Islet of Langerhans (tissue), 1 donor: ENCODE measurements at regions not wholly inside any gene's neighbourhood (a gene's known extent, or its start where the extent isn't known, plus 50 kb on each side); places are given as distances from the start of the nearest gene placed in this dataset.
"Not testable (repeated sequence)": the region's sequence is repeated elsewhere in the genome, so short reads cannot be mapped to it uniquely, and the experiment has no call there.

Experiments
- FAIRE-seq: peaks from one replicate; lab custom pipeline; 2011; peaks lifted over from hg19 to GRCh38; lab: Jason Lieb, UNC

DNA sequence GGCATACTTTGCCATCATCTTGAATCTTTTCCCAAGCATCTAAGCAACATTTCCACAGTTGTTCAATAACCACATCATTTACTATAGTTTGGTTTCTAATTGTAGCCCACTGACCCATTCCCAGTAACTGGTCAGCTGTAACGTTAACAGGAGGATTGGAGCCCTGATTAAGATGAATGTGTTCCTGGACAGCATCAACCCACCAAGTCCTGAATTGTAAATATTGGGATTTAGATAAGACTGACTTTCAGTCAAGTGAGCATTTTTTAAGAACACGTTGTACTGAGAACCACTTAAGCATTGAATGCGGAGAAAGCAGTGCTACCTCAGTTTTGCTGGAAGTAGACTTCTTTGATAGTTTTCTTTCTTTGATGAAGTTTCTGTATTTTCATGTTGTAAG, 53.3 kb upstream of the ARL4D start:
- not testable (repeated sequence) for FAIRE-seq

DNA sequence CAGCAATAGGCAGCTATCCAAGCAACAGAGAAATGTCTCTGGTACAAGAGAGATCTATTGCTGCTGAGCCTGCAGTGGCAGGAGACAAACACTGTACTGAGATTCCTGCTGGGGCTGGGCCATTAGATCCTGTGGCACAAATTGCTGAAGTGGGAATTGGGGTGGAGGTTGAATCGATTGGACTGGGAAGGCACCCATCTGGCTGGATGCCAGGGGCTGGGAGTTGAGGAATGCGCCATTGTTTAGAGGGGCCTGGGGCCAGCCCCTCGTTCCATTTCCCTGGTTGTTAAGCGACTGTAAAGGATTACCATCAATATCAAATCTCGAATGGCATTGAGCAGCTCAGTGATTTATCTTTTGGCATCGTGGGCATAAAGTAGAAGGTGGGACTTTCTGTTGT, 54.1 kb upstream of the ARL4D start:
- no peak for FAIRE-seq

DNA sequence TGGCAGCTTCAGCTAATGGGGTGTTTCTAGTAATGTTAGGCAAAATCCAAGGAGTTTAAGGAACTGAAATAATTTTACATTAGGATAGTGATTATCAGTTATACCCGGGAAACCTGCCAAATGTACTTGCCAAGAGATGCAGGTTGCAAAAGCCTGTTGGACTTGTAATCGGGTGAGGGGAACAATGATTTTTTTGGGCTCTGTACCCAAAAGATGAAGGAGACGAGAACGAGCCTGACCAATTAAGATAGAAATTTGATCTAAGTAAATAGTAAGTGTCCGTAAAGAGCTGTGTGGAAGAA, 56.3 kb upstream of the ARL4D start:
- FAIRE-seq = no peak

DNA sequence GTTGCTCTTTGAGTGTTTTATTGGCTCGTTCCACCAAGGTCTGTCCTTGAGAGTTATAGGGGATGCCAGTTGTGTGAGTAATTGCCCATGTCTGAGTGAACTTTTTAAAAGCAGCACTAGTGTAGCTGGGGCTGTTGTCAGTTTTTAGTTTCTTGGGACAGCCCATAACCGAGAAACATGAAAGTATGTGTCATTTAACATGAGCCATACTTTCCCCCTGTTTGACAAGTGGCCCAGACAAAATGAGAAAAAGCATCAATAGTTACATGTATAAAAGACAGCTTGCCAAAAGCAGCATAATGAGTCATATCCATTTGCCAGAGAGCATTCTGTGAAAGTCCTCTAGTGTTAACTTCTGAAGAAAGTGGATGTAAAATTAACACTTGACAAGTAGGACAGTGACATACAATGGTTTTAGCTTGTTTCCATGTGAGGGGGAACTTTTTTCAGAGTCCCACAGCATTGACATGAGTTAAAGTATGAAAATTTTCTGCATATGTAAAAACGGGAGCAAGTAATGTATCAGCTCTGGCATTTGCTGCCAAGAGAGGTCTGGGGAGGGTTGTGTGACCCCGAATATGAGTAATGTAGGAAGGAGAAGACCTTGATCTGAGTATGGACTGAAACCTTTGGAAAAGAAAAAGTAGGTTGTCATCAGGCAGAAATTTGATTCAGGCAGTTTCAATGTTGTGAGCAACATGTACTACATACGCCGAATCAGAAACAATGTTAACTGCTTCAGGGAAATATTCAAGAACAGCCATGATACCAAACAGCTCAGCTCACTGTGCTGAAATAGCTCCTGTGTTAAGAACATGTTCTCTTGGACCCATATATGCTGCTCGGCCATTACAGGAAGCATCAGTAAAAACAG, 56.8 kb upstream of the ARL4D start:
- FAIRE-seq = no peak

DNA sequence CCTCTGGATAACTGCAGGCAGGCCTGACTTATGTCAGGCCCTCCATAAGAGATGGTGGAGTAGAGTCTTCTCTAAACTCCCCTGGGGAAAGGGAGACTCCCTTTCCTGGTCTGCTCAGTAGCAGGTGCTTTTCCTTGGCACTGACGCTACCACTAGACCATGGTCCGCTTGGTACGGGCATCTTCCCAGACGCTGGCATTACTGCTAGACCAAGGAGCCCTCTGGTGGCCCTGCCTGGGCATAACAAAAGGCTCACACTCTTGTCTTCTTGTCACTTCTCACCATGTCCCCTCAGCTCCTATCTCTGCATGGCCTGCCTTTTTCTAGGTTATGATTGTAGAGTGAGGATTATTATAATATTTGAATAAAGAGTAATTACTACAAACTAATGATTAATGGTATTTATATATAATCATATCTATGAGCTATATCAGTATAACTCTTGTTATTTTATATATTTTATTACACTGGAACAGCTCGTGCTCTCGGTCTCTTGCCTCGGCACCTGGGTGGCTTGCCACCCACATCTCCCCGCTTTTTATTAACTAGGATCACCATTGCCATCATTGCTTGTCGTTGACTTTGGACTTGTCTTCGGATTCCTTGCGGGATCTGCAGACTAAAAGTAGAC, 59.8 kb upstream of the ARL4D start:
- peak; percentile 43 for FAIRE-seq

DNA sequence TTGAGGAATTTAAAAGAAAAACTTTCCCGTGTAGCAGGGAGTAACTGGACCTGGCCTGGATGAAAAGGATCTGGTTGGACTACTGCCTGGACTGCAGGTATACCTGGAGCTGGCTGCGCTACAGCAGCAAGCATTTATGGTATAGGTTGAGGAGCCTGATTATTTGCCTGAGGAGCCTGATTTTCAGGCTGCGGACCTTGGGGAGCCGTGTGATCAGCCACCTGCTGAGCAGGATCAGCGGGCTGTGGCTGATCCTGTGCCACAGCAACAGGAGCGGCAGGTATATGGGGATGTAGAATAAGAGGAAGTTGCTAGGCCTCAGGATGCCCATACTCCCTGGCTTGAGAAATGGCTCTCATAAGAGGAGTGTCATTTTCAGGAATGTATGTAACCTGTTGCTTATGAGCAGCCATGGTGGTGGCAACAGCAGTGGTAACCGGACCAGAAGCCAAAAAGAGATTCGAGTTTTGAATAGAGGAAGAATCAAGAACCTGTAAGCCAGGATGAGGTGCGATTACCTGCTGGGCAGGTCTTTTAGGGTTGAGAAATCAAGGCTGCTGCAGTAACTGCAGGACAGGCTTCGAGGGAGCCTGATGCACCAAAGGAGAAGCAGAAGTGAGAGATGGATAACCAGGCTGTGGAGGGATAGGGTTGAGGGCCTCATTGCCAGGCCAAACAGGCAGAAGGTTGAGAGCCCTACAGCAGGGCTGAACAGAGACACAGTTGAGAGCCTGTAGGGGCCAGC, 60.9 kb upstream of the ARL4D start:
- no peak for FAIRE-seq

DNA sequence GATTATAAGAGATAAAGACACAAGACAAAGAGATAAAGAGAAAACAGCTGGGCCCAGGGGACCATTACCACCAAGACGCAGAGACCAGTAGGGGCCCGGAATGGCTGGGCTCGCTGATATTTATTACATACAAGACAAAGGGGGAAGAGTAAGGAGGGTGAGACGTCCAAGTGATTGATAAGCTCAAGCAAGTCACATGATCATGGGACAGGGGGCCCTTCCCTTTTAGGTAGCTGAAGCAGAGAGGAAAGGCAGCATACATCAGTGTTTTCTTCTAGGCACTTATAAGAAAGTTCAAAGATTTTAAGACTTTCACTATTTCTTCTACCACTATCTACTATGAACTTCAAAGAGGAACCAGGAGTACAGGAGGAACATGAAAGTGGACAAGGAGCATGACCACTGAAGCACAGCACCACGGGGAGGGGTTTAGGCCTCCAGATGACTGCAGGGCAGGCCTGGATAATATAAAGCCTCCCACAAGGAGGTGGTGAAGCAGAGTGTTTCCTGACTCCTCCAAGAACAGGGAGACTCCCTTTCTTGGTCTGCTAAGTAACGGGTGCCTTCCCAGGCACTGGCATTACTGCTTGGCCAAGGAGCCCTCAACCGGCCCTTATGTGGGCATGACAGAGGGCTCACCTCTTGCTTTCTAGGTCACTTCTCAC, 63.9 kb upstream of the ARL4D start:
- FAIRE-seq = no peak

DNA sequence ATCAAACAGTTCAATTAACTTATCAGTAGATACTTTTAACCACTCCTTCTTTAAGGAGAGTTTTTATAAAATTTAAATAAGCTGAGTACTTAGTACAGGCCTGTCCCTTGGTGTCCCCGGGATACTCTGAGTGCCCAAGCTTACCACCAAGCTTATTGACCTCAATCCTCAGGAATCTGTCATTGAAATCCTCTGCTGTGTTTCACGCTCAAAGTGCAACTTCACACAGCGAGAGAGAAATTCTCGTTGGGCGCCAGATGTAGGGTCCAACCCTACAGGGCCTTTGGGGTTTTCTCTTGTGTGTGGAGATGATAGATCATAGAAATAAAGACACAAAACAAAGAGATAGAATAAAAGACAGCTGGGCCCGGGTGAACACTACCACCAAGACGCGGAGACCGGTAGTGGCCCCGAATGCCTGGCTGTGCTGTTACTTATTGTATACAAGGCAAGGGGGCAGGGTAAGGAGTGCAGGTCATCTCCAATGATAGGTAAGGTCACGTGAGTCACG, 65.3 kb upstream of the ARL4D start:
- no peak for FAIRE-seq

DNA sequence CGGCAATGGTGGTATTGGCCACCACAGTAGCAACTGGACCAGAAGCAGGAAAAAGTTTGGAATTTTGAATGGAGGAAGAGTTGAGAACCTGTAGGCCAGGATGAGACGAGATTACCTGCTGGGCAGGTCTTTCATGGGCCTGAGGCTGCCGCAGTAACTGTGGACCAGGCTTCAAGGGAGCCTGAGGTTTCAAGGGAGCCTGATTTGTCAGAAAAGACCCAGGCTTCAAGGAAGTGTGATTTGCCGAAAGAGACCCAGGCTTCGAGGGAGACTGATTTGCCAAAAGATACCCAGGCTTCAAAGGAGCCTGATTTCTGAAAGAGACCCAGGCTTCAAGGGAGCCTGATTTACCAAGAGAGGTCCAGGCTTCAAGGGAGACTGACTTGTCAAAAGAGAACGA, 66.6 kb upstream of the ARL4D start:
- FAIRE-seq = no peak

DNA sequence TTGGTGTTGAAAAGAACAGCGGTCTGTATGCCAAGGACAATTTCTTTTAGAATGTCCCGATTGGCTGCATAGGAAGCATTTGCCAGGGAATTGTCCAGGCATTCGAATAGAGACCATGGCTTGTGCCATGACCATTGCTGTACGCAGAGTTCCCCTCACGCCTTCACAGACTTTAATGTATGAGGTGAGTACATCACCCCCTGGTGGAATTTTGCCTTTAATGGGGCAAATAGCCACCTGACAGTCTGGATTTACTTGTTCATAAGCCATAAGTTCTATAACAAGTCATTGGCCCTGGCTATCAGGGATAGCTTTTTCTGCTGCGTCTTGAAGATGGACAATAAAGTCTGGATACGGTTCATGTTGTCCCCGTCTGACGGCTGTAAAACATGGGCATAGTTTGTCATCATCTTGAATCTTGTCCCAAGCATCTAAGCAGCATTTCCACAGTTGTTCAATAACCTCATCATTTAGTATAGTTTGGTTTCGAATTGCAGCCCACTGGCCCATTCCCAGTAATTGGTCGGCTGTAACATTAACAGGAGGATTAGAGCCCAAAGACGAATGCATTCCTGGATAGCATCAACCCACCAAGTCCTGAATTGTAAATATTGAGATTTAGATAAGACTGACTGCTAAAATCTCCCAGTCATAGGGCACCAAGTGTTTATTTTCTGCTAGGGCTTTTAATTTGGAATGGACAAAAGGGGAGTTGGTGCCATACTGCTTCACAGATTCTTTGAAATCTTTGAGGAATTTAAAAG, 67.7 kb upstream of the ARL4D start:
- no peak for FAIRE-seq

DNA sequence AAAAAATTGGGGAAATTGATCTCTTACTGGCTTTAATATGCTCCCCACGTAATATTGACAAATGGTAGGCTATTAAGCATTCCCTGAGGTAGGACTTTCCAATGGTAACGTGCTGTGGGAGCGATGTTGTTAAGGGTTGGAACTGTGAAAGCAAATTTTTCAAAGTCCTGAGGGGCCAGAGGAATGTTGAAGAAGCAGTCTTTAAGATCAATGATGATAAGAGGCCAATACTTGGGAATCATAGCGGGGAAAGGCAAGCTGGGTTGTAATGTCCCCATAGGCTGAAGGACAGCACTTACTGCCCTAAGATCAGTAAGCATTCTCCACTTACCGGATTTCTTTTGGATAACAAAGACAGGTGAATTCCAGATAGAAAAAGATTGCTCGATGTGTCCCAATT, 69.6 kb upstream of the ARL4D start:
- no peak for FAIRE-seq

DNA sequence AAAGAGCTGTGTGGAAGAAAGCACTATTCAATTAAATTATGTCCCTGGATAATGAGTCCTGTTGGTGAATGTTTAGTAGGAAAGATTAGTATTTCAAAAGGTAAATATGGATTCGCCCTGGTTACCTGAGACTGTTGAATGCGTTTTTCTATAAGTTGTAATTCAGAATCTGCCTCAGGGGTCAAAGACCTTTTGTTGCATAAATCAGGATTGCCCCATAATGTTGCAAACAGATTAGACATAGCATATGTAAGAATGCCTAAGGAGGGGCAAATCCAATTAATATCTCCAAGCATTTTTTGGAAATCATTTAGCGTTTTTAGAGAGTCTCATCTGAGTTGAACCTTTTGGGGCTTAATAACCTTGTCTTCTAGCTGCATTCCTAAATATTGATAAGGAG, 70.1 kb upstream of the ARL4D start:
- no peak for FAIRE-seq

DNA sequence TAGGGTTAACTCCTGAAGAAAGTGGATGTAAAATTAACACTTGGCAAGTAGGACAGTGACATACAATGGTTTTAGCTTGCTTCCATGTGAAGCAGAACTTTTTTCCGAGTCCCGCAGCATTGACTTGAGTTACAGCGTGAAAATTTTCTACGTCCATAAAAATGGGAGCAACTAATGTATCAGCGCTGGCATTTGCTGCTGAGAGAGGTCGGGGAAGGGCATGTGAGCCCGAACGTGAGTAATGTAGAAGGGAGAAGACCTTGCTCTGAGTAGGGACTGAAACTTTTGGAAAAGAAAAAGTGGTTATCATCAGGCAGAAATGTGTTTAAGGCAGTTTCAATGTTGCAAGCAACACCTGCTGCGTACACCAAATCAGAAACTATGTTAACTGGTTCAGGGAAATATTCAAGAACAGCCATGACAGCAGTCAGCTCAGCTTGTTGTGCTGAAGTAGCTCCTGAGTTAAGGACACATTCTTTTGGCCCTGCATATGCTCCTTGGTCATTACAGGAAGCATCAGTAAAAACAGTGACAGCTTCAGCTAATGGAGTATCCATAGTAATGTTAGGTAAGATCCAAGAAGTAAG, 70.9 kb upstream of the ARL4D start:
- no peak for FAIRE-seq

DNA sequence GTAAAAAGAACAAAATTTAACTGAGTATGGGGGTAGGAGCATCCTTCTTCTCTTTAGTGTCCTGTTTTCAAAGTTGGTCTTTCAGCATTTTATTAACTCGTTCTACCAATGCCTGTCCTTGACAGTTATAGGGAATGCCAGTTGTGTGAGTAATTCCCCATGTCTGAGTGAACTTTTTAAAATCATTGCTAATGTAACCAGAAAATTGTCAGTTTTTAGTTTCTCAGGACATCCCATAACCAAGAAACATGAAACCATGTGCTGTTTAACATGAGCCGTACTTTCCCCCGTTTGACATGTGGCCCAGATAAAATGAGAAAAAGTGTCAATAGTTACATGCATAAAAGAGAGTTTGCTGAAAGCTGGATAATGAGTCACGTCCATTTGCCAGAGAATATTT, 71.4 kb upstream of the ARL4D start:
- FAIRE-seq = no peak

DNA sequence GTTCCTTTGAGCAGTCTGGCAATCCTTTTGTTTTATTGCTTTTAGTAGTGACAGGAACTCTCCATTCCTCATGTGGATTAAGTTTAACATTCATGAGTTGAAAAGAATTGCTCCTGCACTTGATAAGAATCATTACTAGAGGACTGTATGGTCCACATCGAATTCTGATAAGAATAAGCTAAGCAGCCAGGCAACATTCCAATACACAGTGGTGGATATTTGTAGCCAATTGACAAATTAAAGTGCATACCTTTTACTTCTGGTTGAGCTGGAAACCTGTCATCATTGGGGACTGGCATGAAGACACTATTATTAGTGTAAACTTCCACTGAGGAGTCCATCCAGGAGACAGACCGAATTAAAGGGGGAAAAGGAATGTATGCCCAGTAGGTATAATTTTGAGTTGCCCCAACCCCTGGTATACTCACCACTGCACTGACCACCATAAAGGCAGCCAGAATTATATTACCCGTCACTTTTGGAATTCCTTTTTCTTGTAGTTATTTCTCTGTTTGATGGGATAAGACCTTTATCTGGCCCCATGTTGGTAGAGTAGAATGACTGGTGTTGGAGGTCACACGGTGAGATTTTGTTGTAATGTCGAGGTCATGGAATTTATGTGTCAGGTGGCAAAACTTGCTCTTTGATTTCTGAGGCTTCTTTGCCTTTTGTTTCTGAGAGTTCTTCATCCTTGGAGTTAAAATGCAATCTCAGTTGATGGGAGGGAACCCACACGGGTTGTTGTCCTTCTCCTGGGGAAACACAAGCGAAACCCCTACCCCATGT, 72.1 kb upstream of the ARL4D start:
- FAIRE-seq = no peak

DNA sequence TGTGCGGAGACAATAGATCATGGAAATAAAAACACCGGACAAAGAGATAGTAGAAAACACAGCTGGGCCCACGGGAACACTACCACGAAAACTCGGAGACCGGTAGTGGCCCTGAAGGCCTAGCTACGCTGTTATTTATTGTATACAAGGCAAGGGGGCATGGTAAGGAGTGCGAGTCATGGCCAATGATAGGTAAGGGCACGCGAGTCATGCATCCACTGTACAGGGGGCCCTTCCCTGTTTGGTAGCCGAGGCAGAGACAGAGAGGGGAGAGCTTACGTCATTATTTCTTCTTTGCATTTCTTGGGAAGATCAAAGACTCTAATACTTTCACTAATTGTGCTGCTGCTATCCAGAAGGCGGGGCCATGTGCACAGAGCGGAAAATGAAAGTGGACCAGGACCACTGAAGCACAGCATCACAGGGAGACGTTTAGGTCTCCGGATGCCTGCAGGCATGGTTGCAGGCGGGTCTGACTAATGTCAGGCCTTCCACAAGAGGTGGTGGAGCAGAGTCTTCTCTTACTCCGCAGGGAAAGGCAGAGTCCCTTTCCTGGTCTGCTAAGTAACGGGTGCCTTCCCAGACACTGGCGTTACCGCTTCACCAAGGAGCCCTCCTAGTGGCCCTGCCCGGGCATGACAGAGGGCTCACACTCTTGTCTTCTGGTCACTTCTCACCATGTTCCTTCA, 74.4 kb upstream of the ARL4D start:
- FAIRE-seq = no peak

DNA sequence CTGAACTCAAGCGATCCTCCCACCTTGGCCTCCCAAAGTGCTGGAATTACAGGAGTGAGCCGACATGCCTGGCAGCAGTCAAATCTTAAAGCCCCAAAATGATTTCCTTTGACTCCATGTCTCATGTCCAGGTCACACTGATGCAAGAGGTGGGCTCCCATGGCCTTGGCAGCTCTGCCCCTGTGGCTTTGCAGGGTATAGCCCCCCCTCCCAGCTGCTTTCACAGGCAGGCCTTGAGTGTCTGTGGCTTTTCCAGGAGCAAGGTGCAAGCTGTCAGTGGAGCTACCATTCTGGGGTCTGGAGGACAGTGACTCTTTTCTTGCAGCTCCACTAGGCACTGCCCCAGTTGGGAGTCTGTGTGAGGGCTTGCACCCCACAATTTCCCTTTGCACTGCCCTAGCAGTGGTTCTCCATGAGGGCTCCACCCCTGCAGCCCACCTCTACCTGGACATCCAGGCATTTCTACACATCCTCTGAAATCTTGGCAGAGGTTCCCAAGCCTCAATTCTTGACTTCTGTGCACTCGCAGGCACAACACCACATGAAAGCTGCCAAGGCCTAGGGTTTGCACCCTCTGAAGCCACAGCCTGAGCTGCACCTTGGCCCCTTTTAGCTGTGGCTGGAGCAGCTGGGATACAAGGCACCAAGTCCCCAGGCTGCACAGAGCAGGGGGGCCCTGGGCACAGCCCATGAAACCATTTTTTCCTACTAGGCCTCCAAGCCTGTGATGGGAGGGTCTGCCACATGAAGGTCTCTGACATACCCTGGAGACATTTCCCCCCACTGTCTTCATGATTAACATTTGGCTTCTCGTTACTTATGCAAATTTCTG, 79.3 kb upstream of the ARL4D start:
- FAIRE-seq = no peak

DNA sequence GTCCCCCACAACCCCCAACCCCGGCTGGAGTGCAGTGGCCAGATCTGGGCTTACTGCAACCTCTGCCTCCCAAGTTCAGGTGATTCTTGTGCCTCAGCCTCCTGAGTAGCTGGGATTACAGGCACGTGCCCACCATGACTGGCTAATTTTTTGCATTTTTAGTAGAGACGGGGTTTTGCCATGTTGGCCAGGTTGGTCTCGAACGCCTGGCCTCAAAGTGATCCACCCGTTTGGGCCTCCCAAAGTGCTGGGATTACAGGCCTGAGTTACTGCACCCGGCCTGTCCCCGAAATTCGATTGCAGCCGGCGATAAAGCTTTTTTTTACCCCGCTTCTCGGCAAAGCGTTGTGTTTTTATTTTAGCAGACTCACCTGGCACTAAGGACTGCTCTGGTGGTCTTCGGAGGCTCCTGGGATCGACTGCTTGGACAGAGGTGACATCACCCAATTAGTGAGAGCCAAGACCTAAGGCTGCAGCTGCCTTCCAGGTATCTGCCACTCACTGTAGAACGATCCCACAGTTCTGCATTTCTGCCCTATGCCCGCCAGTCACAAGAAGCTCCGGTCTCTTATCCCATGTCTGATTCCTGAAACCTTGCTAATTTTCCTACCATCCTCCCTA, 82.2 kb upstream of the ARL4D start:
- FAIRE-seq = no peak
